Suppressor macrophage treated with lipopolysaccharide for 4 hours (primary cell): ENCODE measurements at regions not wholly inside any gene's neighbourhood (a gene's known extent, or its start where the extent isn't known, plus 50 kb on each side); places are given as distances from the start of the nearest gene placed in this dataset.
"Not testable (repeated sequence)": the region's sequence is repeated elsewhere in the genome, so short reads cannot be mapped to it uniquely, and the experiment has no call there.

Experiments
- DNase-seq: peaks from one replicate; pipeline ENCODE4 v3.0.0-alpha.2; 2020

DNA sequence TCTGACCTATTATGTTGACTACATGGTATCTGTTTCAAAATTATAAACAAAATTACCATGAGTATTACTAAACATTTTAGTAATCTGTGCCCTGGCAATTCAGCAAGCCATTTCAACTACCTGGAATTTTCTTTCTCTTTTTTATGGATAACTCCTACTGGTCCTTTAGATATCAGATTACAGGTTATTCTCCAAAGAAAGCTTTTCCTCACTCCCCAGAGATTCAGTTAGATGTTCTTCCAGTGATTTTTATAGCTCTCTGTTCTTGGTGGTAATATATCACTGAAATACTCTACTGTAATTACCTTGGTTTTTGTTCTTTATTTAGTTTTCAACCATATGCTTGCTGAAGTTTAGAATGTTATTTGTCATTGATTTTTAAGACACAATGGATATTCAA, 930.2 kb upstream of the FOXG1 start:
- DNase-seq = no peak

DNA sequence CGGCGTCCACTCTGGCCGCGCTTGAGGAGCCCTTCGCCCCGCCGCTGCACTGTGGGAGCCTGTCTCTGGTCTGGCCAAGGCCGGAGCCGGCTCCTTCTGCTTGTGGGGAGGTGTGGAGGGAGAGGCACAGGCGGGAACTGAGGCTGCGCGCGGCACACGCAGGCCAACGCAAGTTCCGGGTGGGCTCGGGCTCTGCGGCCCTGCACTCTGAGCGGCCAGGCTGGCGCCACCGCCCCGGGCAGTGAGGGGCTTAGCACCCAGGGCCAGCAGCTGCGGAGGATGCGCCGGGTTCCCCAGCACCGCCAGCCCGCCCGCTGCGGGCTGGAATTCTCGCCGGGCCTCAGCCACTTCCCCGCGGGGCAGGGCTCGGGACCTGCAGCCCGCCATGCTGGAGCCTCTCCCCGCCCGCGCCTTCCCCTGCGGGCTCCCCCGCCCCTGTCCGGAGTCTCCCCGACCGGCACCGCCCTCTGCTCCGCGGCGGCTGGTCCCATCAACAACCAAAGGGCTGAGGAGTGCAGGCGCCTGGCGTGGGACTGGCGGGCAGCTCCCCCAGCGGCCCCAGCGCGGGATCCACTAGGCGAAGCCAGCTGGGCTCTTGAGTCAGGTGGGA, 921.2 kb upstream of the FOXG1 start:
- DNase-seq = no peak

DNA sequence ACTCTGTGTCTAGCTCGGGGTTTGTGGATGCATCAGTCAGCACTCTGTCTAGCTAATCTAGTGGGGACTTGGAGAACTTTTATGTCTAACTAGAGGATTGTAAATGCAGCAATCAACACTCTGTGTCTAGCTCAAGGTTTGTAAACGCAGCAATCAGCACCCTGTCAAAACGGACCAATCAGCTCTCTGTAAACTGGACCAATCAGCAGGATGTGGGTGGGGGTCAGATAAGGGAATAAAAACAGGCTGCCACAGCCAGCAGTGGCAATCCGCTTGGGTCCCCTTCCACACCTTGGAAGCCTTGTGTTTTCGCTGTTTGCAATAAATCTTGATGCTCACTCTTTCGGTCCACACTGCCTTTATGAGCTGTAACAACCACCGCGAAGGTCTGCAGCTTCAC, 920.7 kb upstream of the FOXG1 start:
- DNase-seq = no peak

- DNase-seq = not testable (repeated sequence)
These were observed 919.1 kb upstream of the FOXG1 start for GRCh38 chr14:27847480-27847879.

DNA sequence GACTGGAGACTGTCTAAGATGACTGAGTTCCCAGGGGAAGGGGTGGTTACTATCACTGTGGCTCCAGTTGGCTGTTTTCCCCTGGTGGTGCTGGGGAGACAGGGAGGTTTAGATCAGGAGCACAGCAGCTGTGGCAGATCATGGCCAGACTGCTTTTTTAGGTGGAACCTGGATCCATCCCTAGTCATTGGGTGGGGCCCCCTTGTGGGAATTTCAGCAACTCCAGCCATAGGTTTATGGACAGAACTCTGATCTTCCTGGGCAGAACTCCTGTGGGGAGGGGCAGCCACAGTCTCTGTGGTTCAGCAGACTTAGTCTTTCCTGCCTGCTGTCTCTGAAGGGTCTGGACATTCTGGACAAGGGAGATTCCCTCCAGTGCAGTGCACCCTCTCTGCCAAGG, 917.4 kb upstream of the FOXG1 start:
- not testable (repeated sequence) for DNase-seq

GRCh38 chr14:27862684-27863083, 903.9 kb upstream of the FOXG1 start:
- no peak for DNase-seq

GRCh38 chr14:27863166-27863565, 903.4 kb upstream of the FOXG1 start:
- no peak for DNase-seq

- DNase-seq = no peak
These were observed 885.5 kb upstream of the FOXG1 start for GRCh38 chr14:27881063-27881462.

- no peak for DNase-seq
These were observed 884.9 kb upstream of the FOXG1 start for GRCh38 chr14:27881646-27882045.

- DNase-seq = no peak
These were observed 880.3 kb upstream of the FOXG1 start for GRCh38 chr14:27886256-27886655.

- DNase-seq = no peak
These were observed 876.3 kb upstream of the FOXG1 start for GRCh38 chr14:27890259-27890658.

GRCh38 chr14:27908484-27908883, 858.1 kb upstream of the FOXG1 start:
- DNase-seq = not testable (repeated sequence)

DNA sequence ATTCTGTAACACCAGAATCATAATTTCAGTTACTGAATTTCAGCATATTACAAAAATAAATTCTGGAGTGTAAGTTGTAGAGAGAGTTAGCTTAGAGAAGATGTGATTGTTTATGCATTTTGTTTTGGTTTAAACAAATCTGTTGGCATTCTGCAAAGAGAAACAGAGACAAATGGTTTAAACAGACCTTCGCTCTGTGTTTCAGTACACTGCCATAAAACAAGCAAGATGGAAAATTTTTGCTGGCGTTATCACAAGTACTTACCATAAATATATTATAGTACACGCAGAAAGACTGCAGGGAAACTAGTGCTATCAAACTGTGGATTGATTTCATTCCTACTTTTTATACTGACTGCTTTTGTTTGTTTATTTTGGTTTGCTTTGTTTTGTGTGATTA, 850.3 kb upstream of the FOXG1 start:
- DNase-seq = no peak

DNA sequence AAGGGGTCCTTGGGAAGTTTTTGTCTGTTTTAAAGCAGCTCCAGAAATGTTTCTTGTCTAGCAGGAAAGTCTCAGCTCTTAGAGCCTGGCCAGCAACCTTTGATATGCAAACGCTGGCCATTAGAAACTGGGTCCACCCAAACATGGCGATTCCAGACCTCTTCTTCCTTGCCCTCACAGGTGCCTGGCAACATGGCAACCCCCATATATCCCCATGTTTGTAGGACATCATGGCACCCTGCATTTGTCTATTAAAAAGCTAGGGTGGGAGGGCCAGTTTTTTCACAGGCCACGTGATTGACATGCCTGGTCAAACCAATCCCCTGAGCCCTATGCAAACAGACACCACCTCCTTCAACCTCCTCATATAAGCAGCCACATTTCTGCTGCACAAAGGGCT, 848.7 kb upstream of the FOXG1 start:
- no peak for DNase-seq

DNA sequence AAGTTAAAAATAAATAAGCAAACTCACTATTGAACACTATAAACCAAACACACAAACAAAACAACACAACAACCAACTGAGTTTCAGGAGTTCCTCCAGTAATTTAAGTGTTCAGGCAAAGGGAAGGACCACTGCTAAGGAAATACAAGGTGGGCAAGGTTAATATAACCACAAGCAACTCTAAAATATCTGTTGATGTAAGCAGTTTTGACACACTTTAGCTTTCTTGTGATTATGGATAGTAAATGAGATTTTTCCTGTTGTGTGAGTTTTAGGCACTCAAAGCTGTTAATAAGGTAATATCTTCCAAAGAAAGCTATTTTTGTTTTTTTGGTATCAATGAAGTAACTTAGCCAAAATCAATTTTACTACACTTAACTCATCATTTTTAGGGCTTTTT, 839.1 kb upstream of the FOXG1 start:
- no peak for DNase-seq

DNA sequence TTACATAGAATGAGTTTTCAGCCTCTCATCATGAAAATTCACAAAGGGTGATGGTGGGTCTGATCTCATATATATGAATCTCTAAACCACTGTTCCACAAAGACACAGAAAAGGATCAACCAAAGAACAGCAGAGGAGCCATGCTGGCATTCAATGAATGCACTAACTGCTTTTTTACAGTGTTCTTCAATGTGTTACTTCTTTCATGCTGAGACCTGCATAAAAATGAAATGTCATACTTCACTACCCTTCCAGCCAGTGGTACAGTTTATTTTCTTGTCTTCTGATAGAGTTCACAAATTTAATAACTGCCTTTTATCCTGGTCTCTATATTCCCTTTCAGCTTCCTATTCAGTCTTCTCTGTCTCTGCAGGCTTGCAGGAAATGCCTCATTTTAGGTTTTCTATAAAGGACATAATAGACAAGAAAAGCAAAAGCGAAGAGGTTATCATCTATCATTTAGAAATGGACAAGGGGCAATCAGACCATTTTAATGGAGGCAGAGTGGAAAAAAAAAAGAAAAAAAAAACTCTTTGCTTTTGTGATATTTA, 836.7 kb upstream of the FOXG1 start:
- no peak for DNase-seq

DNA sequence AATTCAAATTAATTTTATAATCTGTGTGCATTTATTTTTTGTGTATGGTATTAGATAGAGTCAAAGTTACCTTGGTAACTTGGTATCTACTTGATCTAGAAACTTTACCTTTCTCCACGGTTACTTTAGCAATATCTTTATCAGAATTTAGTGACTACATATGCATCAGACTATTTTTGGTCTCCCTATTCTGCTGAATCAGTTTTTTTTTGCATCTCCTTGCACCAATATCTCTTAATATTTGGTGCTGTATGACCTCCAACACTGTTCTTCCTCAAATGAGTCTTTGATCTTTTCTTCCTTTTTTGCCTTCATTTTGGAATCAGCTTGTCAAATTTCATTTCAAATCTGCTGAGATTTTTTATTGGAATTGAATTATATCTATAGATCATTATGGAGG, 828.2 kb upstream of the FOXG1 start:
- DNase-seq = no peak

DNA sequence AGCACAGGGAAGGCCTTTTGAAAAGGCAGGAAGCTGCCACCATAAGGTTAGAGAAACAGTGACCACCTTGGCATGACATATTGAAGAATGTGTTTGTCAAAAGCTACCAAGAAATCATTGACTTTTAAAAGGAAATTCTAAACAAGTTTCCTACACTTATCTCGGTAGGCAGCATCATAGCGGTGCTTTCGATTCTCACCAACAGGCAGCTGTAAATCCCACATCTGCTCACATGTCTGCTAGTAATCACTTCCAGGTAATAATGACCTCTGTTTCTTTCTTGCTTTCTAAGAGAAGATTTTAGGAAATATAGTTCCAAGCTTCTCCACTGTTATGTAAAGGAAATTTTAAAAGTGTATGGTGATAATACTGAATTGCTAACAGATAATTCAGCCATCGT, 821.1 kb upstream of the FOXG1 start:
- DNase-seq = no peak

DNA sequence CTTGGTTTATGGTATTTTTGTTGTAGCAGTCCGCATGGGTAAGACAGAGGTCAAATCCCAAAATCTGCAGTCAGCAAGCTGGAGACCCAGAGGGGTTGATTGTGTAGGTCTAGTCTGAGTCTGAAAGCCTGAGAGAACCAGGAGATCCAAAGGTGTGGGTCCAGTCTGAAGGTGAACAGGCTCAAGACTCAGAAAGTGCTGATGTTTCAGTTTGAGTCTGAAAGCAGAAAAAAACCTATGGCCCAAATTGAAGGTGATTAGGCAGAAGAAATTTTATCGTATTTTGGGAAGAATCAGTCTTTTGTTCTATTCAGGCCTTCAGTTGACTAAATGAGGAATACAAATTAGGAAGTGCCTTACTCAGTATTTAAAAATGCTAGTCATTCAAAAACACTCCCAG, 807.8 kb upstream of the FOXG1 start:
- no peak for DNase-seq

DNA sequence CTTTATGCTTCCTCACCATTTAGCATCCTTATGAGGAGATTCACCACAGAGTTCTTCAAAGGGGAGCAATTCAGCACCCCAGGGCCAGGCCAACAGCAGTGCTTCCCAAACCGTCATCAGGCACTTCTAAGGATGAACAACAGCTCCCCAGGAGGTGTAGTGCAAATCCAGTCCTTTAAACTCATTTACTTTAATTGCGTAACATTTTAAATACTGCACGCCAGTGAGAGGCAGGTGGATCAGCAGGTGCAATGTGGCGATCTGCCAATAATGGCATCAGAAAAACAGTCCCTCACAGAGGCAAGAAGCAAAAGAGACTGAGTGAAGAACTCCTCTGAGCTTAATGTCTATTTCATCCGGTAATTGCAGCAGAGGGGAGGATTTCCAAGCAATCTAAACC, 770.9 kb upstream of the FOXG1 start:
- no peak for DNase-seq

- no peak for DNase-seq
These were observed 765.6 kb upstream of the FOXG1 start for GRCh38 chr14:28001002-28001401.

DNA sequence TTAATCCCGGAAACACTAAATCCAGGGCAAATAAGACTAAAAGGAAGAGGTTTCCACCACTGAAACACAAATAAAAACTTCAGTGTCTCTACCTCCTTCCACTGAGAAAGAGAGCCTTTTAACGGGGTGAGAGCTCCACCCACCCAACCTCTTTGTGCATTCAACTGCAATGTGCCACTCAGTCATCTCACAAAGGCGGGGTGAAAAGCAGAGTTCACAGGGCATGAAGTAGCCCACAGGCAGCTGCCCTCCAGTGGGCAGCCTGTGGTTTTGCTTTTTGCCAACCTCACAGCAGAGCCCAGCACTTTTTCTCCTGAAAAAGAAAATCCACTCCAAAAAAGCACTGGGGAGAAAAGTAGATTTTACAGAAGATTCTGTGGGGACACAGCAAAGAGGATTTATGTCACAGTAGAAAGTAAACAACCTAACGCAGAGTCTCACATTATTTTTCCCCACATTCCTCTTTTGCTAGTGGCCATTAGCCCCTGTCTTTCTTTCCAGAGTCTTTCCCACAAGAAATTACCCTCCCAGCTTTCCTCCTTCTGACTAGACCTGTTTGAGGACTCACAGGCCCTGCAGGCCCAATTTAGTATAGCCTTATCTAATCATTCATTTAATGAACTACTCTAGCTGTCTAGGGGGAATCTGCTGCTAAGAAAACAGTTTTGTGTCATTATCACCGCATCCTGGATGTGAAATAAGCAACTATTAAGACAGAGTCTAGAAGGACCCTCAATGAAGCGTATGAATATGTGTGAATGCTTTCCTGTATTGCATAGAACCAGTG, 753.8 kb upstream of the FOXG1 start:
- no peak for DNase-seq

GRCh38 chr14:28020112-28020511, 746.5 kb upstream of the FOXG1 start:
- DNase-seq = no peak

GRCh38 chr14:28023853-28024252, 742.7 kb upstream of the FOXG1 start:
- DNase-seq = no peak

DNA sequence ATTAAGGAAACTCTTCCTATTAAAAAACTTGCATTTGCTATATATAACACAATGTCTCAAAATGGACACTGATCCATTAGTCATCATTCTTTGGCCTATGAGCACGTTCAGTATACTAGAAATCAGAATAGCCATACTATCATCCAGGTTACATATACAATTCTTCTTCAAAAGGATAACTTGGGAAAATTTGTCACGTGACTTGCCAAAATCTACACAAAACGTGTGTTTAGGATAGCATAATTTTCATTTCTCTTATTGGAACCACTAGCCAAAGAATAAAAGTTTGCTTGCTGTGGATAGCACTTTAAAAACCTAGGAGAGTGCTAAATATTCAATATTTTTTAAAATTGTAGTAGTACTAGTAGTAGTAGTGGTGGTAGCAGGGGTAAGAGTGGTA, 714.3 kb upstream of the FOXG1 start:
- no peak for DNase-seq
